Left kidney (tissue), 1 donor: ENCODE measurements at regions not wholly inside any gene's neighbourhood (a gene's known extent, or its start where the extent isn't known, plus 50 kb on each side); places are given as distances from the start of the nearest gene placed in this dataset.

ENCODE experiments used
- DNase-seq: peaks from one replicate; pipeline ENCODE4 v3.0.0-alpha.2; 2013

- DNase-seq, result no peak
Observed at GRCh38 chrX:120819126-120819525, 56.5 kb downstream of the CT47B1 start.

DNA sequence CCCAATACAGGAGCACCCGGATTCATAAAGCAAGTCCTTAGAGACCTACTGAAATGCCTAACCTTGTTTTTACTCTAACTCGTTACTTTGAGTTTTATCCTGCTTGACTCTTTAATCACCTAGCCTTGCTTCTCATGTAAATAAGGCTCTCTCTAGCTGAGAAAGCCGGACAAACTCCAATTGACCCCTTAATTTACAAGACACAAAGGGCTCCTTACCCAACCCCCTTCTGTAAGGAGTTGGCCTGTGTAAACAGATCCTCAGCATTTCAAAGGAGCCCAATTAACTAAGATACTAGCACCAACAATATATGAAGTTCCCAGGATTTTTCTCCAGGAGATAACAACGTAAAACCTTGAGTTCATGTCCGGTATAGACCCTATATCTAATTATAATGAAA lies 61.7 kb downstream of the CT47B1 start:
- DNase-seq, result no peak

GRCh38 chrX:120801426-120801825 lies 74.2 kb downstream of the CT47B1 start:
- no peak for DNase-seq

- DNase-seq, result no peak
Observed at GRCh38 chrX:120797188-120797851, 78.3 kb downstream of the CT47B1 start.

GRCh38 chrX:120795301-120795700 lies 80.4 kb downstream of the CT47B1 start:
- no peak for DNase-seq

GRCh38 chrX:120794525-120794975 lies 81.1 kb downstream of the CT47B1 start:
- no peak for DNase-seq

- DNase-seq, result no peak
Observed at GRCh38 chrX:120793098-120793497, 82.6 kb downstream of the CT47B1 start.

DNA sequence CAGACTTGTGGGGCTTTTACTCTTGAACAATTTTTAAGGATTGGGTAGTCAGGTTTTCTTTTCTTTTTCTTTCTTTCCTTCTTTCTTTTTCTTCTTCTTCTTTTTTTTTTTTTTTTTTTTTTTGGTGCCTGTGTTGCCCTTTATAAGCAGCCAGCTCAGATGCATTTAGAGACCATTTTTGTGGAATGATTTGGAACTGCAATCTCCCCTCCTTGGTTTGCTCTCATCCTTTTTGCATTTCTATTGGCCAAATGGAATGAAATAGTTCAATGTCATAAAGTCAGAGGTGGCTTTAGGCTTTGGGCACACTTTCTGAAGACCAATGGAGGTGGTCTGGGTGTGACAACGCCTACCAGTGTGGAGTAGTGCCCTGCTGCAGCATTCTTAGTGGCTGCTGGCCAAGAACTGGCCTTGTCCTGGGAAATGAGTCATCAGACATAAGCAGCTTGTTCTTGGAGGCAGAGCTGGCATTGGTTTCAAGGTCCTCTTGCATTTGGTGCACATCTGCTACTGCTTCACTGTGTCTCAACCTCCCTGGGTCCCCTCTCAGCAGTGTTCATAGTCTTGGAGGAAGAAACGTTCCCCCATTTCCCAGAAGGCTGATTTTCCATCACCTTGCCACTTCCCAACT lies 84.5 kb downstream of the CT47B1 start:
- DNase-seq, result no peak

DNA sequence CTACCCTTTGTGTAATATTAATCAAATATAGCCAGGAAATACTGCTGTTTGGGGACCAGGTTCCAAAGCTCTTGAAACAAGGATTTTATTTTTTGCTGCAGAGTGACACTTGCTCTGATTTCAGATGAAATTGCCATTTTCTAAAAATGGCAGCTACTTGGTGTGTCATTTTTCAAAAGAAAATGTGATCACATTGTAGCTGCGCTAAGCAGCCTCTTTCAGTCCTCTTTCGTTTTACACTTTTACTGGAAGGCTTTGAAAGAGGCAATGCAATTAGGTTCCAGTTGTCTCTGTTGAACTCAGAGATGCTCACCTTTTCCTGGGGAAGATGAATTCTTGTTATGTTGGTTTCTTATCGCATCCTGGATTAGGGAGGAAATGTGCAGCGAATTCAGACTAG lies 85.1 kb downstream of the CT47B1 start:
- DNase-seq, result no peak

- peak; percentile 71 for DNase-seq
Observed at GRCh38 chrX:120790118-120790517, 85.5 kb downstream of the CT47B1 start.

- no peak for DNase-seq
Observed at GRCh38 chrX:120781403-120781802, 94.3 kb downstream of the CT47B1 start.

DNA sequence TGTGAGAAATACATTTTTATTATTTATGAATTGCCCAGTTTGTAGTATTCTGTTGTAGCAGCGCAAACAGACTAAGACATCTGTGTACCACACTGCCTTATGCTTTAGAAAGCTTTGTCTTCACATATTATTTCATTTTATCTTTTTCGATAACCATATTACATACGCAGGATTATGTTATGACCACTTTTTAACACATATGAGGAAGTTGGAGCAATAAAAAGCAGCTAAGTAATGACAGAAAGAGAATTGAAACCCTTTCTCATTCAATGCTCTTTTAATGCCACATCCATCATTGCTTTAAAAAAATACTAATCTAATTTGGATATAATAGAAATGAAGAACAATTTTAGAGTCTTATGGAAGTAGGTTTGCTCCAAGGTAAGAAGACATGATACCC lies 99.7 kb downstream of the CT47B1 start:
- no peak for DNase-seq

GRCh38 chrX:120774606-120775005 lies 101.1 kb downstream of the CT47B1 start:
- DNase-seq, result no peak

GRCh38 chrX:120773801-120774200 lies 101.9 kb downstream of the CT47B1 start:
- no peak for DNase-seq

DNA sequence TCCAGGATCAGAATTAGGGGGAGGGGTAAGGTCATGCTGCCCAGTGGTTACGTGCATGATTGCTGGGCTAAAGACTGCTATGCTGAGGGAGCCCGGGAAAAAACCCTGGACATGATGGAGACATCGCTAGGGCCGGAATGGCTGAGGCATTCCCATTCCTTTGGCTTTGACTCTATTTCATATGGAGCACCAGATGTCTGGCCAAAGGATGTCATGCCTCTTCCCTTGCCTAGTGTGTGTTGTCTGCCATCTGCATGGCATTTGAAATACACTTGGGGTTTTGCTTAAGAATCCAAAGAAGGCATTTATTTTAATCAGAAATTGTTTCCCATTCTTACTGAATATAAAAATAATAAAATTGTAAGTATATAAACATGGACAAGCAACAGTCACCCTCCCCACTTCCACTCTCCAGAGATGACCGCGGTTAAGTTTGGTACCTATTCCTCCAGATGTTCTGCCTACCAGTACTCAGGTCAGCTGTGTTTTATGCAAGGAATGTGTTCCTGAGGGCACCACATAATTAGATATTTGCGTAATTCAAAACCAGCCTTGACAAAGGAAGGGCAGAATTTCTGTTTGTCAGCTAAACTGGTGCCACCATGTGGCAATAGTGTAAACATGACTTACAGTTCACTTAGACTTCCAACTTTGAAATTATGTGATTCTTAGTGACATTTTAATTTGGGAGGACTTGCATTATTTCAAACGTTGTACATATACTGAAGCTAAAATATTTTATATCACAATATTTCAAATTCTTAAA lies 105.9 kb downstream of the CT47B1 start:
- DNase-seq, result peak; percentile 20

DNA sequence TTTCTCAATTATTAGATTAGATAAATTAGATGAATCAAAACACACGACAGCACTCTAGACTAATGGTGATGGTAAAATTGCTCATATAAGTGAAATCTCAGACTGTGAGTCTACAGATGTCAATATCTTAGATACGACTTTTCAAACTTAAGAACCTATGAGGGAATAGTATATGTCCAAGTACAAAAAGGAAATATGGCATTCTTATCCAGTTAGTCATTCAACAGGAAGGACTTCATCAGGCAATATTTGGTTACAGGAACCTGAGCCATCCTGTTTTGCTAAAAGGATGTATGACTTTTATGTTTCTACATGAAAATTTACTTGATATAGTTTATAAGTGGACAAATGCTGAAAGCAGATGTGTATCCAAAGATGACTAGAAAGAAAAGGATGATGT lies 107.0 kb downstream of the CT47B1 start:
- no peak for DNase-seq

GRCh38 chrX:120768254-120768653 lies 107.4 kb downstream of the CT47B1 start:
- DNase-seq, result no peak

GRCh38 chrX:120763269-120763668 lies 112.4 kb downstream of the CT47B1 start:
- no peak for DNase-seq

DNA sequence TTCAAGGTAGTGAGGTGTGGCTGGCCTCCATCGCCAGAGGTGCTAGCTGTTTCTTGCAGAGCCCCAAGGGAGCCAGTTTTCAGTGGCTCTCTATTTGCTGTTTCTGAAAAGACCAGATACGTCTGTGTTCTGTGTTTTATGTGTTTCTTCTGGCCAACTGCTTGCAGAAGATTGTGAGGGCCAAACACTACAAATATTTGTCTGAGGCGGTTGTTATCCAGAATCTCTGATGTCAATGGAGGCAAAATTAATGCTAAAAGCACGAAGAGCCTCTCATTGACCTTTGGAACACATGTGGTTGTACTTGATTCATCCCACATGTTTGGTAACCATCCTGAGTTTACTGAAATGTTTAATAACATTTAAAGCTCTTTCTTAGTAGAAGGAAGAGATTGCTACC lies 113.9 kb downstream of the CT47B1 start:
- no peak for DNase-seq

DNA sequence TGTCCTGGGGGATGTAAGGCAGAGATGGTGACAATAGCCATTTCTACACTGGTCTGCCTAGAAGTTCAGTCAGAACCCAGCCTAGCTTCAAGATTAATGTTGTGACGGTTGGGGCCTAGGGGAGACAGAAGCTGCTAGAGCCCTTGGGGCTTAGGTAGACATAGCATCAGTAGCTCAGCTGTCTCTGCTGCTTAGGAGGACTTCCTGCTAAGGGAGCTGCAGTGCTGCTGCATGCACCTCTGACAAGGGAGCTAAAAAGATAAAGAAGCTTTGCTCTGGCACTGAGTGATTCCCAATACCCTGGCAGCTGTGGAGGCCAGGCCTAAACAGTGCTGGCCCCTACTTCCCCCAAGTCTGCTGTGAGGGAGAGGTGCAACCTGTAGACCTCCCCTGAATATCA lies 116.0 kb downstream of the CT47B1 start:
- DNase-seq, result no peak

DNA sequence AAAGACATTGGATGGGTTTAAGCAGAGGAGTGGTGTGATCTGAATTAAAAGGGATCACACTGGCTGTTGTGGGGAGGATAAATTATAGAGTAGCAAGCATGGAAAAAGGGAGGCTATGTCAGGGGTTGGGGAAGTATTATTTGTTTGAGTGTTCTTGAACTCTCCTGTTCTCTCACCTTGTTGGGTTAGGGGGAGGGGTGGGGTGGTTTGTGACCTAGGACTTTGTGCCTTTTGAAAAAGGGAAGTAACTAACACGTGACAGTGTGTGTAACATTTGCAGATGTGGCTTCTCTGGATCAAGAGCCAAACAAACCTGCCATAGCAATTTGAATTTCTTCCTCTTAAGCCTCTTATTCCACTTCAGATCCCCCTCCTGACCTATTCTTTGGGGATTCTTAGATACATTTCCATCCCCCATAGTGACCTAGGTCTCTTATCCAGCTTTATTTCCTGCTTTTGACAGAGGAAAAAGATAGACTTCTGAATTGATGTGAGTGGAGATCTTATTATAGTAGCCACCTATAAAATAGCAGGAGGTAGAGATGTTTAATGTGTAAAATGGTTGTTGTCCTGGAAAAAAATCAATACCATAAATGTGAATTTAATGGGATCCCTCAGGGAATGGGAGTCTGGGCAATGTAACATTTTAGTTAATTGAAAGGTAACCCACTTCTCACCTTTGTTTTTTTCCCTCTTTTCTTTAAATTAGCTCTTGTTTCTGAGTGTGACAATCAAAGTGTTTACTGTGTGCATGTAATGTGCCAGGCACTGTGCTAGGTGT lies 120.4 kb downstream of the CT47B1 start:
- DNase-seq, result no peak

DNA sequence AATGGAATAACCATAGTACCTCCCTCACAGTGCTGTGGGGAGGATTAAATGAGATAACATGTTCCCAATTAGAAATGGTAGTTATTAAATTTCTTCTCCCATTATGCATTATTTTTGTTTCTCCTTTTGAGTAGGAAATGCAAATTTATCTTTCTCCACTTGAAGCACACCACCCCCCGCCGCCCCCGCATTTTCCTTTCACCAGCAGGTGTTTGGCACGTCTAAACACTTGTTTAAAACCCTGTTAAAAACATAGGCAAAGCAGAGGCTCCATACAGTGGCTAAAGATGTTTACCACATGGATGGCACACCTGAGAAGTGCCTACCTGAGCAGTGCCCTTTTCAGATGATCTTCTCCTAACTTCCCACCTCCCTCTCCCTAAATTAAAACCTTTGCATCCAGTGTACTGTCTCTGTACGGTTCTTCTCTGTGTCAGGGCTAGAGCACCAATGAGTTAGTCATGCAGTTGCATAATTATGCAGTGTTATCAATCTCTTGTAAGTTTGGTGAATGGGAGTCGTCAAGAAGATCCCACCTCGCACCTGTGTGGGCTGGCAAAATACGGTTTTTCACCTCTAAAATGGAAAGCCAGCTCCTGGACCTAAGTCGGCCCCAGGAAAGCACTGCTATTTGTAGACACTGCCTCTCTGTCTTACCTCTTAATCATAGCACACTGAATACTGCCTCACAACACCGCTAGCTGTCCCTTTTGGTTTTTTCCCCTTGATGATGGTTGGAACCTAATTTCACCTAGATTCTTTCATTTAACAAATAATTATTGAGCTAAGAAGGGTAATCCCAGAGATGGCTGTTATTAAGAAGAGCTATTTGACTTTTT lies 122.0 kb downstream of the CT47B1 start:
- DNase-seq, result no peak
